Activated T-cell treated with anti-CD3 and anti-CD28 coated beads for 4 hours (primary cell): ENCODE measurements at regions not wholly inside any gene's neighbourhood (a gene's known extent, or its start where the extent isn't known, plus 50 kb on each side); places are given as distances from the start of the nearest gene placed in this dataset.

Experiments used
- DNase-seq: peaks from one replicate; pipeline ENCODE4 v3.0.0-alpha.2; 2020

DNA sequence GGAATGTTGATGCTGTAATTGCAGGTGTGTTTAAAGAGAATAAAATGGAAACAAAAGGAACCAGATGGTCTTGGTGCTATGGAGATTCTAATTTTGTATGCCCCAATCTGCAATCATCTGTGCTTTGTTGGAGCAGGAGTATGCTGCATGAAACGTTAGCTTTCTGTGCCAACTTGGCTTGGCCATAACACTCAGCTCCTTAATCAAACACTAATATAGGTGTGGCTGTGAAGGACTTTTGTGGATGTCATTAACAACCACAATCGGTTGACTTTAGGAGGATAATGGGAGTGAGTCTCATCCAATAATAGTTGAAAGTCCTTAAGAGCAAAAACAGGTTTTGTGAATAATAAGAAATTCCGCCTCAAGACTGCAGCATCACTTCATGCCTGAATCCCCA, 399.2 kb downstream of the NLGN4X start:
- no peak for DNase-seq

DNA sequence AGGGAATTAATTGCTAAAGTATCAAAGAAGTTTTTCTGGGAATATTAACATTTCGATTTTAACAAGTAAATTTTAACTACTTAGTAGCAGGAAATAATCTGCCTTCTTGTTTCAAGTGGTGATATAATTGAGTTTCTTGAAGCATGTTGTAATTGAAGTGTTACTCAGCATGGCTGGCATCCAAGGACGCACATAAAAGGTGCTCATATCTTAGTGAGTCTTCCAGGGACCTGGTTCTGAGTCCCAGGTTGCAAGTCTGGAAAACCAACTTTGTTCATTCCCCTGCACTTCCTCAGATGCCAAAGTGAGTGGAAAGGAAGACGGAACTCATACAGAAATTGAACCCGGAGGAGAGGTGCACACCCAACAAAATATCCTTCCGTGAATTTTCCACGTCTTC, 399.6 kb downstream of the NLGN4X start:
- no peak for DNase-seq

DNA sequence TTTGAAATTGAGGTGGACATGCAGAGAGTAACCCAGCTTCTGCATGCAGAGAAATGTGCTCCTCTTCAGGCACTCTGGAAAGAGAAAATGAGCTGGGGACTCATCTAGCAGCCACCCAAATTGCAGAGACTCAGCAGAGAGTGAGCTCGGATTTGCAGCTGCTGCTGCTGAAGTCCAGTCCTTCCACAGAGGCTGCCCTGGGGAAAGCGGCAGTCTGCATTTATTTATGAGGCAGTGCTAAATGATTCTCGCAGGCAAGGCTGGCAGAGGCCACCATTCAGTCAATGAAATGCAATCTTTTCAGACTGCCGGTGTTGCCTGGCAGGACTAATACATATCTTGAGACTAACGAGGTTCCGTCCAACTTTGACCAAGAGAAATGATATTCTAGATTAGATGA, 404.8 kb downstream of the NLGN4X start:
- no peak for DNase-seq

DNA sequence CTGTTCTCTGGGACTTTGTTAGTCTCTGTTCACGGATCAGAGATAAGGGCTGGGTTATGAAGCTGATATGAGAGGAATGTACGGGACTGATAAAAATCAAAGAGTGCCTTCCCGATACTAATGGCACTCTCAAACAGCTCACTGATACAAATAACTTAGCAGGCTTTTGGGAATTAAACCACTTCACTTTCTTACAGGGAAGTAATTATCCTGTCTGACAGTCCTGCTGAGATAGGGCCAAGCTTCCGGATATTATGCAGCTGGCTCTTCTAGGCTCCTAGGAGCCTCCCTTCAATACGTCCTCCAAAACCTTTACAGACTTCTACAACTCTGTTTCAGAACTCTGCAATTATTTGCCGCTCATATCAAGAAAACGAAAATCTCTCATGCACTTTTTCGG, 418.0 kb downstream of the NLGN4X start:
- DNase-seq: no peak

DNA sequence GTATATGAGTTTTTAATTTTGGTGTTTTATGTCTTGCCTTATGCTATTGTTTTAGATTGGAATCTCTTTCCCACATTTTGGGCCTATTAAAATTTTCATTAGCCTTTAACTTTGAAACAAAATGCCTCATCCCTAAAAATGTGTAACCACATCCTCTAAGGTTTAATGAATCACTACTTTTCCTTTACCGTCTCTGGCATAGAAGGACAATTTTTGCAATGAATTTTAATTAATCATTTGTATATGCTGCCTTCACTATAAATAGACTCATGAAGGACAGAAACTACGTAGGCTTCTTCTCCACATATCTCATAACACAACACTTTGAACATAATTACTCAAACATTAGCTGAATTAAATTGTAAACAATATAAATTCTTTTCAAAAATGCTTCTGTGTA, 421.5 kb downstream of the NLGN4X start:
- no peak for DNase-seq

DNA sequence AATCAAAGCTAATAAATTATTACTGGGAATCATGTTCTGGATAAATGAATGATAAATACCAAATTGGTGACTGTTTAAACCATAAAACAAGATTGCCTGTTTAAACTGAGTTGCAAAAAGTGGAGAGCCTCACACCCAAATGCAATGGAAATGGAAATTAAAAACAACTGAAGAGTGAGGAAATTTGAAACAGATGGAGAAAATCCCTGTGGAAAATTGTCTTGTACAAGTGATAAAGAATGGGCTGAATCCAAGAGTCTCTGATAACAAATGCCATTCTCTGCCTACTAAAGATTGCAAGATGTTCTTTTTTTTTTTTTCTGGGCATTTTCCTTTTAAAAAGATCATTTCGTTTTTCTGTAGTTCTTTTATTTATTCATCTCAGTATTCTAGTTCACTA, 426.3 kb downstream of the NLGN4X start:
- no peak for DNase-seq

DNA sequence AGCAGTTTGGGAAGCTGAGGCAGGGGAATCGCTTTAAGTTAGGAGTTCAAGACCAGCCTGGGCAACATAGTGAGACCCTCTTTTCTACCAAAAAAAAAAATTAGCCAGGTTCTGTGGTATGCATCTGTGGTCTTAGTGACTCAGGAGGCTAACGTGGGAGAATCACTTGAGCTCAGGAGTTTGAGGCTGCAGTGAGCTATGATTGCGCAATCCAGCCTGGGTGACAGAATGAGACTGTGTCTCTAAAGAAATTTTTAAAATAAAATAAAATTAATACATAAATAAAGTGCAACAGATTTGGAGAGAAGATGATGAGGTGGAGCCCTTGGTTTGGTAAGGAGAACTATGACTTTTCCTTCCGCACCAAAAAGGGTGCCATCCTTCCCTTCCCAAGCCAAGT, 436.9 kb downstream of the NLGN4X start:
- DNase-seq: no peak

DNA sequence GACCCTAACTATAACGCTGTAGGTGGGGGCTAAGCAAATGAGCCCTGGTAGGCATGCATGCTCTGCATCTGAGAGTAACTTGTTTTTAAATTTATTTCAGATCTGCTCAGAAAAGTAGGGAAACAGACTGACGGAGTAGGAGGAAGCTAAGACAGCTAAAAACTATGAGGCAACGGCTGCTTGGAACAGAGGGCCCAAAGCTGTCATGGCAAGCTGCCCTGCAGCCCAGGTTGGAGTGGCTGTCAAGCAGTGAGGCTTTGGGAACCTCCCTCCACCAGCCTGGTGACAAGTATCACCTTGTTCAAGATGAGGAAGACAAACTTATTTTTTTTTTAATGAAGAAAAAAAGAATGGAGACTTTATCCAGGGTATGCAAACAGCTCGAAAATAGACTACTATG, 439.8 kb downstream of the NLGN4X start:
- DNase-seq: no peak

DNA sequence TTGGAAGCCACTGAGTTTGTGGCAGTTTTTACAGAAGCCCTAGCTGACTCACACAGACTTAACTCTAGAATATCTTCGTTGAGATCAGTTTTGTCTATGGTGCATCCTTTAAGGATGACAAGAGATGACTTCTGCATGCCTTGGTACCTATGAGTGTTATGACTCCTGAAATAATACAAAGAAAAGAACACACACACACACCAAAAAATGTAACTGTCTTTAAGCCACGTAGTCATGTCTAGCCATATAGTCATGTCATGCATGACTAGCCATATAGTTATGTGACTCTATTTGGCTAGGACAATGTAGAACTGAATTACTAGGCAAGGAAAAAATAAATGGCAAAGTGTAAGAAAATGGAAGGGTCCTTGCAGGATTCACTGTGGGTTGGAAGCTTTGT, 447.8 kb downstream of the NLGN4X start:
- no peak for DNase-seq

DNA sequence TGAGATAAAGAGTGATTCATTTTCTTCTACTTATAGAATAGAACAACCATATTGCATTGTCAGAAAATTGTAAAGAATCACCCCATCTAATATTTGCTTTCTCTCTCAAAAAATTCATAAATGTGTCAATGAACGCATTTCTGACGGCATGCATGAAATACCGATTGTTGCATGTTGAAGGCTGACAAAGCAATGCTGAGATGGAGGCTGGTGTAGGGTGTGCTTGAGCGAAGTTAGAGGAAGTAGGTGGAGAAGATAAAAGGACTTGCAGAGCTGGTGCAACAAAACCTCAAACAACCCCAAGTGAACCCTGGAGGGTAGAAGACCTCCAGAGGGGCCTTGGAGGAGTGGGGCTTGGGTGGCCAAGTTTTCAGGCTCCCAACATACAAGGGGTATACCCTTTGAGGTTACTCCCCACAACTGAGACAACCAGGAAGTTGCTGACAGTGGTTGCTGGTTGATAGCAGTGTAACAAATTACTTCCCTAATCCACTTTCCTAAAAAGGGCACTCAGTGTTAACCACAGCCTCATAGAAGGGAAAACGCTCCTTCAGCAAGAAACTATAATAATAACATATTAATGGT, 452.7 kb downstream of the NLGN4X start:
- DNase-seq: no peak

DNA sequence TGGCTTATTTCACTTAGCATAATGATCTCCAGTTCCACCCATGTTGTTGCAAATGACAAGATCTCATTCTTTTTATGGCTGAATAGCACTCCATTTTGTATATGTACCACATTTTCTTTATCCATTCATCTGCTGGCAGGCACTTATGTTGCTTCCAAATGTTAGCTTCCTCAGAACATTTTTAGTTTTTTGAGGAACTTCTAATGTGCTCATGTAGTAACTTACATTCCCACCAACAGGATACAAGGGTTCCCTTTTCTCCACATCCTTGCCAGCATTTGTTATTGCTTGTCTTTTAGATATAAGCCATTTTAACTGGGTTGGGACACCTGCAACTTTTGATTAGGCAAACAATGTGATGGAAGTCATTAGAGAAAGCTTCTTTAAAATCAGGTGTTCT, 454.2 kb downstream of the NLGN4X start:
- no peak for DNase-seq

DNA sequence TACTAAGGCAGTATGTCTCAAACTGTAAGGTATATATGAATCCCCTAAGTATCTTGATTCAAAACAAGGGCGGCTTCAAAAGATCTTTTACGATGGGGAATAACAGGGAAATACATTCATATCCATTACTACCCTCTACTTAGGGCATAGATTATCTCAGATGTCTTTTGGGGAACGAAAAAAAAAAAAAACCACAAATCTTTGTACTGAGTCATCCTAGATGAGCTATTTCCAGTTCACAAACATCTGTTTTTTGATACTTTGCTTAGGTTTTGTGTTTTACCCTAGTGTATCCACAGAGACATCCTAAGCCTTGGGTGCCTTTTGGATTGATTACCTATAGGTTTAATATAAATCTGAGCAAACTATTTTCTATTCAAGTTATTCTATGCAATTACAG, 457.2 kb downstream of the NLGN4X start:
- DNase-seq: no peak

DNA sequence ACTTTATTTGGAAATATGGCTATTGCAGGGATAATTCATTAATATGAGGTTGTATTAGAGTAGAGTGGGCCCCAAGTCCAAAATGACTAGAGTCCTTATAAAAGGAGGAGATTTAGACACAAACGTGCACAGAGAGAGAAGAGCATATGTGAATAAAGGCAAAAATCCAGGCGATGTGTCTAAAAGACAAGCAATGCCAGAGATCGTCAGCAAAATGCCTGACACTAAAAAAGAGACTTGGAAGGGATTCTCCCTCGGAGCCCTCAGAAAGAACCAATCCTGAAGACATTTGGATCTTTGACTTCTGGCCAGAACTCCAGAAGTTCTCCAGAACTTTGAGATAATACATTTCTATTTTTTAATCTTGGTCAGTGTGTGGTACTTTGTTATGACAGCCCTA, 472.1 kb downstream of the NLGN4X start:
- no peak for DNase-seq

DNA sequence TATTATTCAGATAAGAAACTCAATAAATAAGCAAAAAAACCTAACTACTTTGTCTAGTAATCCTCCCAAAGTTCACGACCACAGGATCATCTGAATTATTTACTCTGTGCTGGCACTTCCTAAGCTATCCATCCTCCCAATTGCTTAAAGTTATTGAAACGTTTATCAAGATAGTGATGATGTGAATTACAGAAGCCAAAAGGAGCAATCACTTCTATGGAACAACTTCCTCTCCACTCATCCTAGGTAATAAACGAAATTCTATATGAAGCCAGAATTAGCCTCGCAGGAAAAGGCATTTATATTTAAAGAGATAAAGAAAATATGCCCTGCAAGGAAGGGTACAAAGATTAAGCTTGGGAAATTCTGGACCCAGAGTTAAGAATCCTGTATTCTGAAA, 475.4 kb downstream of the NLGN4X start:
- DNase-seq: no peak

DNA sequence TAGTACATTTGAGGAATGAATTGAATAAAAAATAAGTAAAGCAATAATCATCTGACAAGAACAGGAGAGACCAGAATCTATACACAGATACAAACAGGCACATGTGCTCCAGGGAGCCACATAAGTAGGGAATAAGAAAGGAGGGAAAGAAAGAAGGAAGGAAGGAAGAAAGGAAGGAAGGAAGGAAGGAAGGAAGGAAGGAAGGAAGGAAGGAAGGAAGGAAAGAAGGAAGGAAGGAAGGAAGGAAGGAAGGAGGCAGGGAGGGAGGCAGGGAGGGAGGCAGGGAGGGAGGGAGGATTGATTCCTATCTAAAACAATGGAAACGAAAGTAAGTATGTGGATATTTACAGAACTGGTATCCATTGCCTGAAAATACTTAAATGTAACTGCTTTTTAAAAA, 475.8 kb downstream of the NLGN4X start:
- DNase-seq: no peak

DNA sequence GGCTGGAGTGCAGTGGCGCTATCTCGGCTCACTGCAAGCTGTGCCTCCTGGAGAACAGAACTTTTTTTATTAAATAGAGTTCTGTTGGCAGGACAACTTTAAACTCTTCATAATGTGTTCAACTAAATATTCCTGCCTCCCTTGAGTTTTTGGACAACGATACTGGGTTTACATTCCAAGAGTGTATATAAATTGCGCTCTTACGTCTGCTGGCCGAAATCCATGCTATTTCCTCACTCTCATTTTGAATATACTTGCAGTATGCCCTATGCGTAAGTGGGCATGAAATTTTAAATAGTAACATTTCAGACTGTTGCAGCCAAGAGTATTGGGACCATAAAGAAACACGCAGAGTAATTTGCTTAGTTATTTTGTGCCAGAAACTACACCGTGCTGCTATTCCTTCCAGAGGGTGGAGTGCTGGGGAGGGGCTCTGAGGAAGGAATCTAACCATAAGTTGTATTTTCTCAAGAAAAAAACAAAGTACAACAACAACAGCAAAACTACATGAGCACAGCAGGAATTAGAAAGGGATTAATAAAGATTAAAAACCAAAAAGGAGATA, 480.0 kb downstream of the NLGN4X start:
- DNase-seq: no peak

DNA sequence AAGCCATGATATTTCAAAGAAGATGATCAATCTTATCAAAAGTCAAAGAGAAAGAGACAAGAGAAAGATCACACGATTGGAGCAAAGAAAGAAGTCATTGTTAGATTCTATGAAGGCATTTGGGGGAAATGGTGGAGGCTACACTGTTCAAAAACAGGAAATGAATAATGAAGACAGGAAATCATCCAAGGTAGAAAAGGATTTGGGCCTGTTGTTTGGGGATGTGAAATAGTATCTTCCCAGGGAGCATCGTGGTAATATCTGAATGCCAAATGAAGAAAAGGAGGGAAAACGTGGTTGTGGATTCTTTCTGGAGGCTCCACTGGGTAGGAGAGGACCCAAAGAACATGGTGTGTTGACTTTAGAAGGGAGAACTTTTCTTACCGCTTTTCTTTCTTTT, 482.4 kb downstream of the NLGN4X start:
- no peak for DNase-seq

DNA sequence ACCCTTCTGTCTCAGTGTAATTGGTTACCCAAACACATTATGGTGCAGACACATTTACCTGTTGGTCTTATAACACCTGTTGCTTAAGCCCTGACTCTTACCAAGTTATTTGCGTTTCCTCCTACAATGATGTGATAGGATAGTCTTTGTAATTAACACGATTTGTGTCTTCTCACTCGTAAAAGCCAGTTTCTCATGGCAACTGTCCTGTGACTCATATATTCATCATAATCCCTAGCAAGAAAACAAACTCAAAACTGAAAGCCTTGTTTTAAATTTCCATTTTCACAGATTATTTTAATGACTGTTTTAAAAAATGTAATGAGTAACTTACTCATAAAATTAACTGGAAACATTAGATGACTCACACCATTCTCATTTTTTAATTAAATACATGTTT, 495.2 kb downstream of the NLGN4X start:
- DNase-seq: no peak

DNA sequence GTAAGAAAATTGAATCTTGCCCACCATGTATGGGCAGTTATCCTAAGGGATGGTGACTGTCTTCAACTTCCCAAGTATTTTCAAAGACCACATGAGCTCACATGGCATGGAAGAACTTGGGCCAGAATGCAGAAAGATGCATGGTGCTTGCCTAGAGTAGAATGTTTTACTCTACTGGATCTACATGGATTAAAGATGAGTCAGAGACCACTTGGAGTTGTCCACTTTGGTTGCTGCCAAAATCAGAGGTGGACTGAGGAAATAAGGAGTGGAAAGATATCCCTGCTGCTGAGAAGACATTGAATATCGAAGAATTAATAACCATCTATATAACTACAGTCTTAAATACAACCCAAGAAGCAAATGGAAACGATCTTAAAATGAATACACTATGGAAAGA, 498.1 kb downstream of the NLGN4X start:
- DNase-seq: no peak

DNA sequence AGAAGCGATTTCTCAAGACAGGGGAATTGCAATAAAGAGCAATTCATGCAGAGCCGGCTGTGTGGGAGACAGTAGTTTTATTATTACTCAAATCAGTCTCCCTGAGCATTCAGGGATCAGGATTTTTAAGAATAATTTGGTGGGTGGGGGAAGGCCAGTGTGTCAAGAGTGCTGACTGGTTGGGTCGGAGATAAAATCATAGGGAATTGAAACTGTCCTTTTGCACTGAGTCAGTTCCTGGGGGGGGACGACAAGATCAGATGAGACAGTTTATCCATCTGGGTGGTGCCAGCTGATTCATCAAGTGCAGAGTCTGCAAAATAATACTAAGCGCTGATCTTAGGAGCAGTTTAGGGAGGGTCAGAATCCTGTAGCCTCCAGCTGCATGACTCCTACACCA, 502.4 kb downstream of the NLGN4X start:
- DNase-seq: no peak

DNA sequence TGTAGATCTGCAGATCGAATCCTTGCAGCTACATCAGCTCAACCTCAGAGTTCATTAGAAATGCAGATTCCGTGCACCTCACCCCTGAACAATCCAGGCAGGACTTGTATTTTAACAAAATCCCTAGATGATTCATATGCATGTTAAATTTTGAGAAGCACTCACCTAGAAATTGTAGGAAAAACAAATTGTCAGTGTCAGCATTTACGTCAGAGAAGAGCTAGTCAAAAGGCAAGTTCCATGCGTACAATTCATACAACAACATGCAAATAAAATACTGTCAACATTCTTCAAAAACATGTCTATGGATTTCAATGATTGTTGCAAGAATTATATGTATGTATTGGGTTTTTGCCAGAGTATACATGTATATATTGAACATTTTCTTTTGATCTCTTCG, 504.5 kb downstream of the NLGN4X start:
- DNase-seq: no peak

DNA sequence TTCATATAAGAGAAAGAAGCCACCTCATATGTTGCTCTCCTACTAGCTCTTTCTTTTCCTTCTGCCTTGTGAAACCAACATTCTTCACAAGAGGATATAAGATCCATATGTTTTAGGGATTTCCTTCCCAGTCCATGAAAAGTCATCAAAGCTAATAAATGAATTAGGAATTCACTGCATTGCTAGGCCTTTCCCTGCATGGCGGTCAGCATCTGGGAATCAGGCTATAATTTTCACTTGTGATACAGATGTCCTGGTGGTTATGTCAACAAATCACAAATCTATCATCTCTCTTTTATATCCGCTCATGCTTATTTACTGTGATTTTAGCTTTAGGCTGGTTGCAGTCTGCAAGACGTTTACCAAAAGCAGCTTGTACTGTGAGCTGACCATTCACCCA, 510.0 kb downstream of the NLGN4X start:
- no peak for DNase-seq

DNA sequence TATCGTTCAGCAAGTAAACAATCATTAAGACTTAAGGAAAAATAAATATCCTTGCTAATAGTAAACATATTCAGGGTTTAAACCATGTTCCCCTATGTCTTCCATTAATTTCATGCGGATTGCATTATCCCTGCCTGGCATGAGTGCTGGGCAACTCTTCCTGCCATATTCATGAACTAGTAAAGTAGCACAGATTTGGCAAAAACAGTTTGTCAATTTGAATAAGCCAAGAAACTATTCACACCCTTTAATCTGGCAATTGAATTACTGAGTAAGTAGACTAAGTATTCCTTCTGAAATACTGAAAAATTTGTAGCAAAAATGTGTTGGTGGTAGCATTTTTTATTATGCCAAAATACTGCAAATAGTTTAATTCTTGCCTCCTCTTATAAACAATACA, 512.0 kb downstream of the NLGN4X start:
- DNase-seq: no peak

DNA sequence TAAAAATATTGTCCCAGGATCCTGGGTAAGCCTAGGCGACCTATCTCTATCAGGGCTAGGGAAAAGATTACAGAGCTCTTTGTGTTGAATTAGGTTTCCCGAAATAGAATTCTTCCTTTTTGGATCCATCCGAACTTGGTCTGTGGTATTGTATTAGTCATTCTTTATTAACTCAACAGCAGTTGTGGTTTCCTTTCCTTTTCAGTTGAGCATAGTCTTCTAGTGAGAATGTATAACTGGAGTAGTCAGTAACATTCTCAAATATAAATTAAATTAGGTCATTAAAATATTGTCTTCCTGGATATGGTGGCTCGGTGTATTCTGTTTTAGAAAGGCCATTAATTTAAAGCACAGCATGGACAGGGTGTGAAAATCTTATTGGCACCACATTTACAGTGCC, 520.4 kb downstream of the NLGN4X start:
- no peak for DNase-seq

DNA sequence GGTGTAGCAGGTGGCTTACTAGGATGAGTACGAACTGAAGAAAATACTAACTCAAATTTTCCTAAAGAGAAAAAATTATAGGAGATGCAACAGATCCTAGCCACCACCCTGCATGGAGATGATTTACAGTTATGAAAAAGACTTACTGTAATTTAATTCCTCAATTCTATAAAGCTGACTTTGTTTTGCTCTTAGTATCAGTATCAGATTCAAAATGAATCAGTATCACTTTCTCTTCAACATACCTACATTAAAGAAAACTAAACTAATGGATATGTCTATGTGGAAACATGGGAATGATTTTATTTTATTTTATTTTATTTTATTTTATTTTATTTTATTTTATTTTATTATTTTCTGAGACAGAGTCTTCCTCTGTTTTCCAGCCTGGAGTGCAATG, 525.8 kb downstream of the NLGN4X start:
- no peak for DNase-seq

DNA sequence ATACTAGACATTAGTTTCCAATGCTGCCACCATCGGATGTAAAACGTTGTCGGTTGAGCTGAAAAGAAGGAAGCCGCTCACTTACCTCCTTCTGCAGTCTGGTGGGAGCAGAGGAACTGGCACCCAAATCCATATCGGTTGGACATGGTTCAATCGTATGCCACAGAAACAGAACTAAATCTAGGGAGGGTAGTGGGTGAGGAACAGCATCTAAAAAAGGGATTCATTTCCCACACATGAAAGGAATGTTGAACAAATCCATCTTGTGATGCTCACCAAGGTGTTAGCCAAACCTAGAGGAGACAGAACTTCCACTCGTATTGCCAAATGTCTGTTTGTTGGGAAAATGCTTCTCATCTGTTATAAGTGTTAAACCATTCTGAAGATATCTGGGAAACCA, 532.7 kb downstream of the NLGN4X start:
- DNase-seq: no peak
